Hippocampal formation (tissue), 2 donors: ENCODE measurements at regions not wholly inside any gene's neighbourhood (a gene's known extent, or its start where the extent isn't known, plus 50 kb on each side); places are given as distances from the start of the nearest gene placed in this dataset.
A peak's percentile ranks its signal among the peaks of the same experiment; 100 is the strongest.
"Not testable (repeated sequence)": the region's sequence is repeated elsewhere in the genome, so short reads cannot be mapped to it uniquely, and the experiment has no call there.

Experiments used
- DNase-seq, 2 donors: peaks; one replicate each; lab custom pipeline; 2025; lab: John Stamatoyannopoulos, UW

GRCh38 chrX:40414335-40414734 lies 166.4 kb upstream of the ATP6AP2 start:
- DNase-seq: no peak

- DNase-seq: no peak
Observed at GRCh38 chrX:40411340-40412111, 169.2 kb upstream of the ATP6AP2 start.

GRCh38 chrX:40410859-40411258 lies 169.9 kb upstream of the ATP6AP2 start:
- DNase-seq: no peak

GRCh38 chrX:40406330-40406859 lies 174.4 kb upstream of the ATP6AP2 start:
- DNase-seq: peak in 1 of 2 donors; percentile 6

- no peak for DNase-seq
Observed at GRCh38 chrX:40405399-40405798, 175.4 kb upstream of the ATP6AP2 start.

- DNase-seq: no peak
Observed at GRCh38 chrX:40403757-40404156, 177.0 kb upstream of the ATP6AP2 start.

GRCh38 chrX:40402831-40403533 lies 177.8 kb upstream of the ATP6AP2 start:
- peak in 1 of 2 donors; percentile 6 for DNase-seq

GRCh38 chrX:40395102-40395501 lies 185.7 kb upstream of the ATP6AP2 start:
- no peak for DNase-seq

- no peak for DNase-seq
Observed at GRCh38 chrX:40394302-40394701, 186.5 kb upstream of the ATP6AP2 start.

- peak in 1 of 2 donors; percentile 2 for DNase-seq
Observed at GRCh38 chrX:40392599-40392998, 188.2 kb upstream of the ATP6AP2 start.

GRCh38 chrX:40391662-40392061 lies 189.1 kb upstream of the ATP6AP2 start:
- DNase-seq: no peak

GRCh38 chrX:40389555-40389954 lies 191.2 kb upstream of the ATP6AP2 start:
- DNase-seq: no peak

- DNase-seq: no peak
Observed at GRCh38 chrX:40388441-40388840, 192.3 kb upstream of the ATP6AP2 start.

GRCh38 chrX:40387869-40388268 lies 192.9 kb upstream of the ATP6AP2 start:
- DNase-seq: not testable (repeated sequence)

GRCh38 chrX:40387311-40387710 lies 193.5 kb upstream of the ATP6AP2 start:
- not testable (repeated sequence) for DNase-seq

- no peak for DNase-seq
Observed at GRCh38 chrX:40385682-40386081, 195.1 kb upstream of the ATP6AP2 start.

GRCh38 chrX:40385256-40385655 lies 195.5 kb upstream of the ATP6AP2 start:
- DNase-seq: no peak

- no peak for DNase-seq
Observed at GRCh38 chrX:40383969-40384368, 196.8 kb upstream of the ATP6AP2 start.

- no peak for DNase-seq
Observed at GRCh38 chrX:40383360-40383759, 197.4 kb upstream of the ATP6AP2 start.

- no peak for DNase-seq
Observed at GRCh38 chrX:40380655-40381488, 199.9 kb upstream of the ATP6AP2 start.

GRCh38 chrX:40377684-40378083 lies 203.1 kb upstream of the ATP6AP2 start:
- no peak for DNase-seq

GRCh38 chrX:40374486-40374885 lies 206.3 kb upstream of the ATP6AP2 start:
- no peak for DNase-seq
